Smooth muscle cell (in vitro differentiated cells): ENCODE measurements at regions not wholly inside any gene's neighbourhood (a gene's known extent, or its start where the extent isn't known, plus 50 kb on each side); places are given as distances from the start of the nearest gene placed in this dataset.
A peak's percentile ranks its signal among the peaks of the same experiment; 100 is the strongest.

Source experiments
- DNase-seq: peaks from one replicate; lab custom pipeline; 2025; ENCODE audit not compliant: unreplicated experiment; lab: John Stamatoyannopoulos, UW
- H2AFZ ChIP-seq: fragments of 200-600 bp; sonication (generic); 2 replicates; pipeline ENCODE4 v1.6.0; 2016; ENCODE audit warnings: antibody characterized with exemption, low read depth, mild to moderate bottlenecking
- H3F3A ChIP-seq: fragments of 200-600 bp; sonication (generic); 2 replicates; pipeline ENCODE4 v1.6.0; 2017; ENCODE audit warnings: antibody characterized with exemption, low read depth
- H3K27ac ChIP-seq: fragments of 200-600 bp; sonication (generic); 2 replicates; pipeline ENCODE4 v1.5.1; 2016; ENCODE audit warnings: low read depth, mild to moderate bottlenecking
- H3K27me3 ChIP-seq: fragments of 200-600 bp; sonication (generic); 2 replicates; pipeline ENCODE4 v1.6.1; 2016; ENCODE audit warnings: low read depth, mild to moderate bottlenecking
- H3K36me3 ChIP-seq: fragments of 200-600 bp; sonication (generic); 2 replicates; pipeline ENCODE4 v1.5.1; 2016; ENCODE audit warnings: low read depth
- H3K4me1 ChIP-seq: fragments of 200-600 bp; sonication (generic); 2 replicates; pipeline ENCODE4 v1.5.1; 2016; ENCODE audit warnings: low read depth
- H3K4me2 ChIP-seq: fragments of 200-600 bp; sonication (generic); 2 replicates; pipeline ENCODE4 v1.6.0; 2016; ENCODE audit warnings: mild to moderate bottlenecking
- H3K4me3 ChIP-seq: fragments of 200-600 bp; sonication (generic); 2 replicates; pipeline ENCODE4 v1.5.1; 2016; ENCODE audit warnings: mild to moderate bottlenecking
- H3K79me2 ChIP-seq: fragments of 200-600 bp; sonication (generic); 2 replicates; pipeline ENCODE4 v1.6.0; 2016; ENCODE audit warnings: low read depth, mild to moderate bottlenecking
- H3K9ac ChIP-seq: fragments of 200-600 bp; sonication (generic); 2 replicates; pipeline ENCODE4 v1.6.0; 2016; ENCODE audit warnings: low read depth
- H3K9me3 ChIP-seq: fragments of 200-600 bp; sonication (generic); replicated peaks from 2 replicates; pipeline ENCODE4 v1.5.1; 2016; ENCODE audit warnings: low read depth
- H4K20me1 ChIP-seq: fragments of 200-600 bp; sonication (generic); 2 replicates; pipeline ENCODE4 v1.6.0; 2016; ENCODE audit warnings: low read depth
- CTCF ChIP-seq: fragments of 200-600 bp; sonication (generic); IDR thresholded peaks from 2 replicates; pipeline ENCODE4 v1.5.1; 2017; ENCODE audit warnings: borderline replicate concordance, mild to moderate bottlenecking, antibody characterized with exemption; ENCODE audit not compliant: insufficient read depth, poor library complexity, severe bottlenecking
- WGBS: methylation state at CpG from one replicate; pipeline ENCODE4 v1.1.7; 2016; ENCODE audit warnings: low lambda C conversion rate; 5-methylcytosine and 5-hydroxymethylcytosine counted together

GRCh38 chr4:137705171-137705783, 173.0 kb upstream of the PCDH18 start:
- Histone ChIP-seq H3K4me1 (peaks cover 8% of the 10 kb centered on the region), H2AFZ (peak overlapping the region; percentile 76), H3K79me2 (no peaks in the 10 kb centered on the region), H3K27ac (peak overlapping the region; percentile 84), H3K4me3 (no peak overlapping the region), H3K9ac (peak overlapping the region; percentile 23), H3F3A (peaks cover 10% of the 10 kb centered on the region), H3K4me2 (peak overlapping the region; percentile 48), H4K20me1 (no peaks in the 10 kb centered on the region), H3K36me3 (no peaks in the 10 kb centered on the region), H3K27me3 (no peaks in the 10 kb centered on the region), H3K9me3 (no peaks in the 10 kb centered on the region)
- no peak for TF ChIP-seq CTCF
- DNase-seq: no peak
- WGBS: 3% methylated on average over 3 of the region's 3 CpGs

- no peak overlapping the region for H3K4me2 ChIP-seq
- no peaks in the 10 kb centered on the region for H3K36me3 ChIP-seq
- peak overlapping the region; percentile 84 for H3K27ac ChIP-seq
- H3K79me2 ChIP-seq: no peaks in the 10 kb centered on the region
- no peak overlapping the region for H3K9ac ChIP-seq
- H3F3A ChIP-seq: peaks cover 10% of the 10 kb centered on the region
- H2AFZ ChIP-seq: peak overlapping the region; percentile 12
- no peak overlapping the region for H3K4me3 ChIP-seq
- DNase-seq: no peak
- no peak for TF ChIP-seq CTCF
- H3K4me1 ChIP-seq: peaks cover 8% of the 10 kb centered on the region
- H3K9me3 ChIP-seq: no peaks in the 10 kb centered on the region
- H4K20me1 ChIP-seq: no peaks in the 10 kb centered on the region
- H3K27me3 ChIP-seq: no peaks in the 10 kb centered on the region
Measured at GRCh38 chr4:137703195-137703594, 170.9 kb upstream of the PCDH18 start.

- Histone ChIP-seq H3K27ac (peak overlapping the region; percentile 84), H2AFZ (peak overlapping the region; percentile 42), H3K27me3 (no peaks in the 10 kb centered on the region), H3K9me3 (no peaks in the 10 kb centered on the region), H3F3A (peaks cover 10% of the 10 kb centered on the region), H3K9ac (no peak overlapping the region), H3K36me3 (no peaks in the 10 kb centered on the region), H3K4me3 (no peak overlapping the region), H3K79me2 (no peaks in the 10 kb centered on the region), H4K20me1 (no peaks in the 10 kb centered on the region), H3K4me1 (peaks cover 8% of the 10 kb centered on the region), H3K4me2 (peak overlapping the region; percentile 43)
- WGBS: 54% methylated on average over 2 of the region's 2 CpGs
- no peak for TF ChIP-seq CTCF
- DNase-seq: no peak
Measured at GRCh38 chr4:137702512-137702911, 170.2 kb upstream of the PCDH18 start.

- Histone ChIP-seq H3K9me3 (no peaks in the 10 kb centered on the region), H3K4me1 (peaks cover 8% of the 10 kb centered on the region), H3K9ac (no peak overlapping the region), H3K79me2 (no peaks in the 10 kb centered on the region), H3K27me3 (no peaks in the 10 kb centered on the region), H3F3A (peaks cover 10% of the 10 kb centered on the region), H4K20me1 (no peaks in the 10 kb centered on the region), H3K4me2 (no peak overlapping the region), H3K4me3 (no peak overlapping the region), H3K27ac (no peak overlapping the region), H3K36me3 (no peaks in the 10 kb centered on the region), H2AFZ (no peak overlapping the region)
- TF ChIP-seq CTCF: no peak
- whole genome bisulfite sequencing: 100% methylated on average over 1 of the region's 1 CpG
- DNase-seq: no peak
Measured at GRCh38 chr4:137701401-137701800, 169.1 kb upstream of the PCDH18 start.
